HepG2 (cell line): ENCODE measurements at regions not wholly inside any gene's neighbourhood (a gene's known extent, or its start where the extent isn't known, plus 50 kb on each side); places are given as distances from the start of the nearest gene placed in this dataset.

Source experiments
- ATAC-seq: fragments of 200-7000 bp; cut with Tn5 transposase; 3 replicates; pipeline ENCODE4 v1.9.1; 2020; ENCODE audit warnings: mild to moderate bottlenecking, moderate library complexity
- BruUV-seq: library from RNA; stranded (reverse); fragments of 400-500 nt; replicated peaks from 2 replicates; lab custom pipeline; 2021; lab: Mats Ljungman, UMichigan
- CTCF ChIA-PET: fragments of 300-600 bp; formaldehyde crosslinking; extraction: SDS; loops from one replicate; lab custom pipeline; 2021; ENCODE audit warnings: low total read pairs, inconsistent platforms, low intra/inter-chr PET ratio; lab: Yijun Ruan, JAX
- POLR2A ChIA-PET: fragments of 350-600 bp; sonication (Branson Sonifier 250); formaldehyde crosslinking; loops from one replicate; lab custom pipeline; 2020; ENCODE audit warnings: antibody characterized with exemption, inconsistent platforms; lab: Yijun Ruan, JAX
- DNase-seq: peaks from one replicate; pipeline ENCODE4 v3.0.0-alpha.2; 2015; ENCODE audit warnings: low spot score
- FAIRE-seq: peaks from 3 replicates; lab custom pipeline; 2011; peaks lifted over from hg19 to GRCh38; lab: Jason Lieb, UNC
- H2AFZ ChIP-seq: one replicate; pipeline ENCODE4 v1.6.1; 2011; ENCODE audit warnings: low read length, inconsistent platforms
- H3K27ac ChIP-seq: fragments of 300-600 bp; 3 replicates; pipeline ENCODE4 v1.8.0; 2011; ENCODE audit warnings: mixed run types, mild to moderate bottlenecking, mixed read lengths, low read length, inconsistent platforms; ENCODE audit not compliant: insufficient read depth; ENCODE audit errors: extremely low read length
- H3K27me3 ChIP-seq, 2 experiments: fragments of 200-600 bp in 1 of 2; 2 replicates in 1 of 2; 3 replicates in 1 of 2; pipeline versions ENCODE4 v1.6.0 to v1.8.0; 2011; ENCODE audit warnings: low read length in 2 of 2, mild to moderate bottlenecking in 2 of 2, moderate library complexity in 2 of 2, inconsistent platforms in 1 of 2; ENCODE audit not compliant: insufficient read depth in 2 of 2, control insufficient read depth in 1 of 2
- H3K36me3 ChIP-seq, 2 experiments: fragments of 200-600 bp in 1 of 2; replicated peaks in 1 of 2; 2 replicates in 1 of 2; 3 replicates in 1 of 2; pipeline versions ENCODE4 v1.5.1 to v1.8.0; 2011; ENCODE audit warnings: low read length in 2 of 2, inconsistent platforms in 1 of 2; ENCODE audit not compliant: insufficient read depth in 2 of 2, control insufficient read depth in 1 of 2
- H3K4me1 ChIP-seq: 2 replicates; pipeline ENCODE4 v1.5.1; 2012; ENCODE audit warnings: low read length, inconsistent platforms; ENCODE audit not compliant: insufficient read depth
- H3K4me2 ChIP-seq: 2 replicates; pipeline ENCODE4 v1.6.0; 2011; ENCODE audit warnings: low read depth, low read length, inconsistent platforms
- H3K4me3 ChIP-seq, 3 experiments: fragments of 200-600 bp in 1 of 3; sonication (generic), shearing (Covaris generic) in 1 of 3; replicated peaks in 1 of 3; 2 replicates each; pipeline ENCODE4 v1.5.1; 2011 to 2016; ENCODE audit warnings: low read length in 3 of 3, inconsistent platforms in 2 of 3, low read depth in 2 of 3, mild to moderate bottlenecking in 2 of 3, control low read depth in 1 of 3, mixed read lengths in 1 of 3; ENCODE audit not compliant: insufficient read depth in 1 of 3
- H3K79me2 ChIP-seq: one replicate; pipeline ENCODE4 v1.6.1; 2011; ENCODE audit warnings: low read length, inconsistent platforms; ENCODE audit not compliant: insufficient read depth
- H3K9ac ChIP-seq: 2 replicates; pipeline ENCODE4 v1.6.0; 2011; ENCODE audit warnings: mild to moderate bottlenecking, low read depth, low read length, inconsistent platforms; ENCODE audit not compliant: insufficient read depth
- H3K9me3 ChIP-seq: 2 replicates; pipeline ENCODE4 v1.5.1; 2012; ENCODE audit warnings: mild to moderate bottlenecking, low read length
- H4K20me1 ChIP-seq: 2 replicates; pipeline ENCODE4 v1.6.0; 2011; ENCODE audit warnings: inconsistent platforms, mild to moderate bottlenecking, low read length, moderate library complexity; ENCODE audit not compliant: insufficient read depth
- ARNT ChIP-seq: fragments of 450-650 bp; IDR thresholded peaks from 2 replicates; pipeline ENCODE4 v1.6.1; 2017
- CAMTA2 ChIP-seq: sonication (generic); formaldehyde crosslinking; IDR thresholded peaks from 2 replicates; pipeline ENCODE4 v1.4.0; 2020; ENCODE audit warnings: mild to moderate bottlenecking, missing genetic modification reagents, borderline replicate concordance
- IKZF1 ChIP-seq: fragments of 450-650 bp; IDR thresholded peaks from 2 replicates; pipeline ENCODE4 v1.7.1; 2016
- ZNF451 ChIP-seq: sonication (generic); formaldehyde crosslinking; IDR thresholded peaks from 2 replicates; pipeline ENCODE4 v1.5.0; 2020; ENCODE audit warnings: mild to moderate bottlenecking, missing genetic modification reagents
- ZNF749 ChIP-seq: sonication (generic); formaldehyde crosslinking; IDR thresholded peaks from 2 replicates; pipeline ENCODE4 v1.8.0; 2022; ENCODE audit warnings: mild to moderate bottlenecking, missing genetic modification reagents, moderate library complexity, borderline replicate concordance
- WGBS: methylation state at CpG from one replicate; pipeline ENCODE4 v1.1.6; 2017; ENCODE audit warnings: low lambda C conversion rate; 5-methylcytosine and 5-hydroxymethylcytosine counted together
- in situ Hi-C: cut with HindIII; loops from 2 replicates; pipeline ENCODE4 v1.10.0; 2017; ENCODE audit warnings: low pct_unique_long_range_greater_than_20kb; ENCODE audit not compliant: extremely low pct_ligation_motif_present
- intact Hi-C: fragments of 100-400 bp; cut with micrococcal nuclease; formaldehyde crosslinking; loops from one replicate; pipeline ENCODE4 v1.10.0; 2022; ENCODE audit not compliant: unreplicated experiment
- TF ChIP-seq, protein P1 (sequence below): sonication (generic); formaldehyde crosslinking; IDR thresholded peaks from 2 replicates; pipeline ENCODE4 v1.5.0; 2020; ENCODE audit warnings: missing genetic modification reagents, mild to moderate bottlenecking, borderline replicate concordance

- TF ChIP-seq, protein P1, sequence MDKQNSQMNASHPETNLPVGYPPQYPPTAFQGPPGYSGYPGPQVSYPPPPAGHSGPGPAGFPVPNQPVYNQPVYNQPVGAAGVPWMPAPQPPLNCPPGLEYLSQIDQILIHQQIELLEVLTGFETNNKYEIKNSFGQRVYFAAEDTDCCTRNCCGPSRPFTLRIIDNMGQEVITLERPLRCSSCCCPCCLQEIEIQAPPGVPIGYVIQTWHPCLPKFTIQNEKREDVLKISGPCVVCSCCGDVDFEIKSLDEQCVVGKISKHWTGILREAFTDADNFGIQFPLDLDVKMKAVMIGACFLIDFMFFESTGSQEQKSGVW (CRISPR knock-in tag), result no peak
- TF ChIP-seq, all 625 proteins: peak for 0
Observed at GRCh38 chr3:135637013-135637412, 328.5 kb upstream of the PPP2R3A start (continued).

- POLR2A ChIA-PET, result no interaction called here
- in situ Hi-C loops (no loop called here), intact Hi-C loops (no loop called here)
- BruUV-seq, result no TSS peak
- no peak overlapping the region for H2AFZ ChIP-seq
- ATAC-seq (no peak), DNase-seq (no peak), FAIRE-seq (no peak)
- H3K9me3 ChIP-seq, result no peaks in the 10 kb centered on the region
- no peaks in the 10 kb centered on the region for H3K79me2 ChIP-seq
- H3K27ac ChIP-seq, result no peak overlapping the region
- no peaks in the 10 kb centered on the region for H4K20me1 ChIP-seq
- H3K4me1 ChIP-seq, result no peaks in the 10 kb centered on the region
- no peak overlapping the region for H3K4me3 ChIP-seq
- no peaks in the 10 kb centered on the region for H3K36me3 ChIP-seq
- no peak for TF ChIP-seq ARNT
- no peak overlapping the region for H3K9ac ChIP-seq
- no peak overlapping the region for H3K4me2 ChIP-seq
- CTCF ChIA-PET, result no interaction called here
- no peaks in the 10 kb centered on the region for H3K27me3 ChIP-seq
Observed at GRCh38 chr3:135641761-135642160, 323.8 kb upstream of the PPP2R3A start.

DNA sequence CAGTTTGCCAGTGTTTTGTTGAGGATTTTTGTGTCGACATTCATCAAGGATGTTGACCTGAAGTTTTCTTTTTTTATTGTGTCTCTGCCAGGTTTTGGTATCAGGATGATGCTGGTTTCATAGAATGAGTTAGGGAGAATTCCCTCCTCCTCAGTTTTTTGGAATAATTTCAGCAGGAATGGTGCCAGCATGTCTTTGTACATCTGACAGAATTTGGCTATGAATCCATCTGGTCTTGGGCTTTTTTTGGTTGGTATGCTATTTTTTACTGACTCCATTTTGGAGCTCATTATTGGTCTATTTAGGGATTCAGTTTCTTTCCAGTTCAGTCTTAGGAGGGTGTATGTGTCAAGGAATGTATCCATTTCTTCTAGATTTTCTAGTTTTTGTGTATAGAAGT is 320.0 kb upstream of the PPP2R3A start:
- Histone ChIP-seq H2AFZ (no peak overlapping the region), H3K4me3 (no peak overlapping the region), H3K4me1 (no peaks in the 10 kb centered on the region), H3K9ac (no peak overlapping the region), H3K27me3 (no peaks in the 10 kb centered on the region), H3K36me3 (no peaks in the 10 kb centered on the region), H3K79me2 (no peaks in the 10 kb centered on the region), H3K9me3 (no peaks in the 10 kb centered on the region), H4K20me1 (no peaks in the 10 kb centered on the region), H3K27ac (no peak overlapping the region), H3K4me2 (no peak overlapping the region)
- ATAC-seq (no peak), DNase-seq (no peak), FAIRE-seq (no peak)
- no TSS peak for BruUV-seq
- ChIA-PET POLR2A (no interaction called here), CTCF (no interaction called here)
- intact Hi-C loops (no loop called here), in situ Hi-C loops (no loop called here)
- 0% methylated on average over 1 of the region's 1 CpG for WGBS
- no peak for TF ChIP-seq ZNF451 (CRISPR knock-in tag)
- no peak for TF ChIP-seq ZNF749
- no peak for TF ChIP-seq CAMTA2 (CRISPR knock-in tag)
- TF ChIP-seq IKZF1, result no peak
